Spleen (tissue), 11 donors: ENCODE measurements at regions not wholly inside any gene's neighbourhood (a gene's known extent, or its start where the extent isn't known, plus 50 kb on each side); places are given as distances from the start of the nearest gene placed in this dataset.

Experiments
- DNase-seq: peaks from one replicate; pipeline ENCODE4 v3.0.0-alpha.2; 2020
- H3K27ac ChIP-seq, 8 donors: fragments of 200-600 bp; sonication (generic) in 7 of 8; 1 replicate in 4 of 8; 2 replicates in 4 of 8; pipeline versions ENCODE4 v1.5.0 to v1.8.0; 2016 to 2021; ENCODE audit warnings: inconsistent platforms in 4 of 8, mild to moderate bottlenecking in 4 of 8, moderate library complexity in 1 of 8
- H3K27me3 ChIP-seq, 7 donors: fragments of 200-600 bp; sonication (generic) in 6 of 7; replicated peaks in 1 of 7; 1 replicate in 4 of 7; 2 replicates in 3 of 7; pipeline versions ENCODE4 v1.5.0 to v1.8.0; 2016 to 2021; ENCODE audit warnings: inconsistent platforms in 3 of 7, mild to moderate bottlenecking in 1 of 7
- H3K36me3 ChIP-seq, 6 donors: fragments of 200-600 bp; sonication (generic) in 5 of 6; 1 replicate in 4 of 6; 2 replicates in 2 of 6; pipeline versions ENCODE4 v1.5.0 to v1.8.0; 2016 to 2021; ENCODE audit warnings: inconsistent platforms in 2 of 6
- H3K4me1 ChIP-seq, 6 donors: fragments of 200-600 bp; sonication (generic) in 5 of 6; 1 replicate in 3 of 6; 2 replicates in 3 of 6; pipeline versions ENCODE4 v1.5.0 to v1.8.0; 2016 to 2021; ENCODE audit warnings: inconsistent platforms in 3 of 6
- H3K4me3 ChIP-seq, 8 donors: fragments of 200-600 bp; sonication (generic) in 7 of 8; 1 replicate in 4 of 8; 2 replicates in 4 of 8; pipeline versions ENCODE4 v1.5.0 to v1.8.0; 2016 to 2021; ENCODE audit warnings: inconsistent platforms in 4 of 8, mild to moderate bottlenecking in 4 of 8, moderate library complexity in 2 of 8
- H3K9me3 ChIP-seq, 8 donors: fragments of 200-600 bp; sonication (generic) in 7 of 8; 1 replicate in 4 of 8; 2 replicates in 4 of 8; pipeline versions ENCODE4 v1.5.0 to v1.8.0; 2016 to 2021; ENCODE audit warnings: inconsistent platforms in 4 of 8
- POLR2A ChIP-seq, 3 donors: fragments of 450-650 bp; IDR thresholded peaks; one replicate each; pipeline ENCODE4 v1.5.1; 2017; ENCODE audit warnings: antibody characterized with exemption in 3 of 3, mild to moderate bottlenecking in 1 of 3
- POLR2AphosphoS5 ChIP-seq, 3 donors: sonication (generic); formaldehyde crosslinking; IDR thresholded peaks; one replicate each; pipeline ENCODE4 v1.5.1; 2017; ENCODE audit warnings: antibody characterized with exemption in 3 of 3
- WGBS, 5 donors: extraction: QIAGEN DNeasy Blood & Tissue Kit in 3 of 5; methylation state at CpG; one replicate each; pipeline versions ENCODE4 v1.1.5 to v1.1.7; 2013 to 2018; 5-methylcytosine and 5-hydroxymethylcytosine counted together
- intact Hi-C: fragments of 100-400 bp; cut with DNase I; formaldehyde crosslinking; loops from one replicate; pipeline ENCODE4 v1.15.0; 2023; ENCODE audit warnings: low total_unique reads
- TF ChIP-seq, protein P1 (sequence below), 11 experiments: fragments of 200-600 bp in 7 of 11; fragments of 450-650 bp in 4 of 11; sonication (generic) in 4 of 11; IDR thresholded peaks in 8 of 11; conservative IDR thresholded peaks in 3 of 11; 1 replicate in 7 of 11; 2 replicates in 4 of 11; pipeline versions ENCODE4 v1.4.0 to v1.8.0; 2016 to 2021; ENCODE audit warnings: antibody characterized with exemption in 11 of 11, inconsistent platforms in 4 of 11, mild to moderate bottlenecking in 1 of 11
- donor health status: healthy with polysubstance abuse.
- donor health status: DM: no; HTN: no; CAD: no; lungs with moderate emphysema.
- donor health status: DM: no; HTN: no; CAD: no.
- donor health status: Bipolar disorder and iron deficiency.
- donor health status: healthy.
- donor health status: DM: no; HTN: no; CAD: no.
- donor health status: DM: yes; HTN: yes; CAD: no.

DNA sequence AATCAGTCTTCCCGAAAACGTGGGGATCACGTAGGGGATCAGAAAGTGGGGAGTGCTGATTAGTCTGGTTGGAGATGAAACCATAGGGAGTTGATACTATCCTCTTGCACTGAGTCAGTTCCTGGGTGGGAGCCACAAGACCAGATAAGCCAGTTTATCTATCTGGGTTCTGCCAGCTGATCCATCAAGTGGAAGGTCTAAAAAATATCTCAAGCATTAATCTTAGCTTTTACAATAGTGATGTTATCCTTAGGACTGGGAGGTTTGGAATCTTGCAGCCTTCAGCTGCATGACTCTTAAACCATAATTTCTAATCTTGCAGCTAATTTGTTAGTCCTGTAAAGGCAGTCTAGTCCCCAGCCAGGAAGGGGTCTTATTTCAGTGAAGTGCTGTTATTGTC is 2474.2 kb downstream of the PCDH9 start:
- Histone ChIP-seq H3K27ac (no peak overlapping the region), H3K36me3 (no peaks in the 10 kb centered on the region), H3K4me1 (no peaks in the 10 kb centered on the region), H3K9me3 (peaks cover 0 to 7% (median 0%) of the 10 kb centered on the region in 8 donors), H3K27me3 (no peaks in the 10 kb centered on the region), H3K4me3 (no peak overlapping the region)
- intact Hi-C loops: no loop called here
- WGBS, 5 donors: 82 to 96% (median 90%) methylated on average over 3 of the region's 3 CpGs
- TF ChIP-seq POLR2AphosphoS5 (IDR thresholded peaks at IDR 0.05) (no peak), POLR2A (IDR thresholded peaks at IDR 0.05) (no peak)
- TF ChIP-seq, protein P1, sequence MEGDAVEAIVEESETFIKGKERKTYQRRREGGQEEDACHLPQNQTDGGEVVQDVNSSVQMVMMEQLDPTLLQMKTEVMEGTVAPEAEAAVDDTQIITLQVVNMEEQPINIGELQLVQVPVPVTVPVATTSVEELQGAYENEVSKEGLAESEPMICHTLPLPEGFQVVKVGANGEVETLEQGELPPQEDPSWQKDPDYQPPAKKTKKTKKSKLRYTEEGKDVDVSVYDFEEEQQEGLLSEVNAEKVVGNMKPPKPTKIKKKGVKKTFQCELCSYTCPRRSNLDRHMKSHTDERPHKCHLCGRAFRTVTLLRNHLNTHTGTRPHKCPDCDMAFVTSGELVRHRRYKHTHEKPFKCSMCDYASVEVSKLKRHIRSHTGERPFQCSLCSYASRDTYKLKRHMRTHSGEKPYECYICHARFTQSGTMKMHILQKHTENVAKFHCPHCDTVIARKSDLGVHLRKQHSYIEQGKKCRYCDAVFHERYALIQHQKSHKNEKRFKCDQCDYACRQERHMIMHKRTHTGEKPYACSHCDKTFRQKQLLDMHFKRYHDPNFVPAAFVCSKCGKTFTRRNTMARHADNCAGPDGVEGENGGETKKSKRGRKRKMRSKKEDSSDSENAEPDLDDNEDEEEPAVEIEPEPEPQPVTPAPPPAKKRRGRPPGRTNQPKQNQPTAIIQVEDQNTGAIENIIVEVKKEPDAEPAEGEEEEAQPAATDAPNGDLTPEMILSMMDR (IDR thresholded peaks at IDR 0.05 in 8 of 11, conservative IDR thresholded peaks at IDR 0.05 in 3 of 11): no peak
- DNase-seq: no peak

DNA sequence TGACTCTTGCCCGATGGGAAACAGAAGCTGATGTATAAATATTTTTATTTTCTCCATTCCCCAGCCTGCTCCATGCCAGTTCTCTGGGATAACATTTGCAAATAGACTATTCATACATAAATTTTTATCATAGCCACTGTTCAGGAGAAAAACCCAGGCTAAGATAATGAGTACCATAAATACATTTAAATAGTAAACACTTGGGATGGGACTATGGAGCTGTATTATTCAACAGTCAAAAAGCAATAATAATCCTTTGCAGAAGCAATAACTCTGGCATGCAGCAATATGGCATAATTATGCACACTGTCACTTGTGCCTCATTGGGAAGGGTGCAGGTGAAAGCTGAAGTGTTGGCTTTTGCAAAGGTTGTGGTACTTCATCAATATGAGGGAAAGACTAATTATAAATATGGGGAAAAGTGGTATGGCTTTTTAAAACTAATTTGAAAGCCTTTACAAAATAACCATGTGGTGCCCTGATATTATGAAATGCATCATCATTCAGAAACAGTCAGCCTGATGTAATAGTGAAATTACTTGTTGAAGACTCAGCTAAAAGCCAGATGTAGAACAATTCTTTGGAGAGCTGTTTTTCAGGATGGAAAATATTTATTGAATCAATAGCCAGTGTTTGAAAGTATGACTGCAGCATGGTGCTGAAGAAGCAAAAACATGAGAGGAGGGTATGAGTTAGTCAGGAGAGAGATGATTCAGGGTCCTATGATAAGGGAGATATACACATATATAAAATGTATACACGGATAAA is 2476.7 kb downstream of the PCDH9 start:
- H3K27ac ChIP-seq: no peak overlapping the region
- peaks cover 0 to 7% (median 0%) of the 10 kb centered on the region in 8 donors for H3K9me3 ChIP-seq
- 79 to 89% (median 87%) methylated on average over 2 of the region's 2 CpGs for WGBS, 5 donors
- H3K4me3 ChIP-seq: no peak overlapping the region
- intact Hi-C loops: no loop called here
- DNase-seq: no peak
- no peaks in the 10 kb centered on the region for H3K36me3 ChIP-seq
- no peaks in the 10 kb centered on the region for H3K4me1 ChIP-seq
- no peaks in the 10 kb centered on the region for H3K27me3 ChIP-seq
- TF ChIP-seq POLR2A (IDR thresholded peaks at IDR 0.05) (no peak), POLR2AphosphoS5 (IDR thresholded peaks at IDR 0.05) (no peak)
- TF ChIP-seq, protein P1 (IDR thresholded peaks at IDR 0.05 in 8 of 11, conservative IDR thresholded peaks at IDR 0.05 in 3 of 11): no peak

- no peak for DNase-seq
- Histone ChIP-seq H3K9me3 (no peaks in the 10 kb centered on the region), H3K36me3 (no peaks in the 10 kb centered on the region), H3K27ac (no peak overlapping the region), H3K27me3 (no peaks in the 10 kb centered on the region), H3K4me1 (no peaks in the 10 kb centered on the region), H3K4me3 (no peak overlapping the region)
- intact Hi-C loops: no loop called here
- TF ChIP-seq POLR2A (IDR thresholded peaks at IDR 0.05): no peak
- no peak for TF ChIP-seq POLR2AphosphoS5 (IDR thresholded peaks at IDR 0.05)
- TF ChIP-seq, protein P1 (IDR thresholded peaks at IDR 0.05 in 8 of 11, conservative IDR thresholded peaks at IDR 0.05 in 3 of 11): no peak
- WGBS, 5 donors: 66 to 80% (median 74%) methylated on average over 4 of the region's 4 CpGs
Measured at GRCh38 chr13:64749301-64749700, 2480.8 kb downstream of the PCDH9 start.

GRCh38 chr13:64746845-64747244 is 2483.3 kb downstream of the PCDH9 start:
- H3K4me1 ChIP-seq: no peaks in the 10 kb centered on the region
- H3K9me3 ChIP-seq: peaks cover 0 to 6% (median 3%) of the 10 kb centered on the region in 8 donors
- TF ChIP-seq POLR2A (IDR thresholded peaks at IDR 0.05) (no peak), POLR2AphosphoS5 (IDR thresholded peaks at IDR 0.05) (no peak)
- TF ChIP-seq, protein P1 (IDR thresholded peaks at IDR 0.05 in 8 of 11, conservative IDR thresholded peaks at IDR 0.05 in 3 of 11): no peak
- H3K27ac ChIP-seq: no peak overlapping the region
- no peaks in the 10 kb centered on the region for H3K27me3 ChIP-seq
- DNase-seq: no peak
- no peak overlapping the region for H3K4me3 ChIP-seq
- no peaks in the 10 kb centered on the region for H3K36me3 ChIP-seq
- WGBS, 5 donors: 81 to 93% (median 88%) methylated on average over 2 of the region's 2 CpGs
- intact Hi-C loops: no loop called here
